H1 (cell line): ENCODE measurements at regions not wholly inside any gene's neighbourhood (a gene's known extent, or its start where the extent isn't known, plus 50 kb on each side); places are given as distances from the start of the nearest gene placed in this dataset.

ENCODE experiments used
- SP1 ChIP-seq: IDR thresholded peaks from 2 replicates; pipeline ENCODE4 v1.6.1; 2011; ENCODE audit warnings: low read depth, low read length
- TAF7 ChIP-seq: optimal IDR thresholded peaks from 2 replicates; pipeline ENCODE3; 2011; ENCODE audit warnings: low read depth, mild to moderate bottlenecking, inconsistent platforms, low read length, moderate library complexity, borderline replicate concordance

GRCh38 chr13:33494596-33495204, 209.1 kb upstream of the STARD13 start (continued):
- TF ChIP-seq SP1 (no peak), TAF7 (no peak)
